Occipital lobe (tissue), 1 donor: ENCODE measurements at regions not wholly inside any gene's neighbourhood (a gene's known extent, or its start where the extent isn't known, plus 50 kb on each side); places are given as distances from the start of the nearest gene placed in this dataset.

Source experiments
- DNase-seq: peaks from one replicate; lab custom pipeline; 2025; lab: John Stamatoyannopoulos, UW

DNA sequence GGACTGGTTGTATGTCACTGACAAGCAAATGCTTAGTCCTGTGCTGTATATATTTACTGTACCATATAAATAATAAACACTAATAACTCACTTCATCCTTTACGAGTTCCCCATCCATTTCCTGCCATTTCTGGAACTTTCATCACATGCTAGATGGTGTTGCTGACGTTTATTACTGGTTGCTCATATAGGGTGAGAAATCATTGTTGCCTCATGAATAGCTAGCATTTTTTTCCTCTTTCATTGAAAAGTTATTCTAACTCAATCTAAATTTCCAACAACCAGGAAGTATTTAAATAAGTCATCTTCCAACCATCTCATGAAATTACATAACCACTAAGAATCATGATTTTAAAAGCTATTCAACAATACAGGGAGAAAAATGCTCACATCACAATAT, 88.6 kb upstream of the RCN1 start:
- no peak for DNase-seq

GRCh38 chr11:31997955-31998354, 92.9 kb upstream of the RCN1 start:
- DNase-seq = no peak

DNA sequence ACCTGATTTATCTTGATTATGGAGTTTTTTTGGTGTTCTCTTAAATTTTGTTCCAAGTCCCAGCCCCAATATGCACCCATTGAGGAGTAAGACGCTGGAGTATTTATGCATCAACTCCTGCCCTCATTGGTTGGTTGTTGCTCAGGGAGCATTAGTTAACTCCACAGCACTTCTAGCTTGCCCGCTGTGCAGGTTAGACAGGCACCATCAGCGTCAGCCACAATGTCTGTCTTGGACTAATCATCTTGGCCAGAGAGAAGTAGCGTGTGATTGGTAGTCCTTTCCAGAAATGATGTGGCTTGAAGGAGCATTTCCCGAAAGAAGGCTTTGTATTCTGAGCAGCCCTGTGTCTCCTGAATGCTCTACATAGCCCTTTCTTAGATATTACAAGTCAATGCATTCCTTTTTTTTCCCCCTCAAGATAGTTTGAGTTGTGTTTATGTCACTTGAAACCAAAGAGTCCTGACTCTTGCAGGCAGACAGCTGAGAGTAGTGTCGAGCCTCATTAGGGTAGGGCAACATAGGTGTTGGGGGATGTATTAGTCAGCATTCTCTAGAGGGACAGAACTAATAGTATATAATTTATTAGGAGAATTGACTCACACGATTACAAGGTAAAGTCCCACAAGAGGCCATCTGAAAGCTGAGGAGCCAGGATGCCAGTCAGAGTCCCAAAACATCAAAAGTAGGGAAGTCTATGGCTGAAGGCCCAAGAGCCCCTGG, 94.6 kb upstream of the RCN1 start:
- DNase-seq = no peak

- no peak for DNase-seq
Observed at GRCh38 chr11:31995525-31996094, 95.3 kb upstream of the RCN1 start.

DNA sequence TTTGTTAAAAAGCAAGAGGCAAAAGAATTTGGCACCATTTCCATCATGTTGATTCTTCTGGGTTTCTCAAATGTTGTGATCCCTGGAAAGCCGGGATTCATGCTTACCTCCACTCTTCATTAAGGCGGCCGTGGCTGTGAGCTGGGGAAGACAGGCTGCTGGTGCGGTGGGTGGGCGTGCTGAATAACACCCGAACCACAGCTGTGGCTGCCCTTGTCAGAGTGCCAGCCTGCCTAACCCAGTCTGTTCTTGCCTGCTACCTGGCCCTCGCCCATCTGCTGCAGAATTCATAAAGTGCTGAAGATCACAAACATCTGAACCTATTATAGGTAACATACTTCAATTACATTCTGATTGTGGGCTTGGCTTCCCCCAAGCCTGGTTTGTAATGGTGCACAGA, 95.8 kb upstream of the RCN1 start:
- DNase-seq = no peak

GRCh38 chr11:31987118-31988005, 103.5 kb upstream of the RCN1 start:
- DNase-seq = no peak

DNA sequence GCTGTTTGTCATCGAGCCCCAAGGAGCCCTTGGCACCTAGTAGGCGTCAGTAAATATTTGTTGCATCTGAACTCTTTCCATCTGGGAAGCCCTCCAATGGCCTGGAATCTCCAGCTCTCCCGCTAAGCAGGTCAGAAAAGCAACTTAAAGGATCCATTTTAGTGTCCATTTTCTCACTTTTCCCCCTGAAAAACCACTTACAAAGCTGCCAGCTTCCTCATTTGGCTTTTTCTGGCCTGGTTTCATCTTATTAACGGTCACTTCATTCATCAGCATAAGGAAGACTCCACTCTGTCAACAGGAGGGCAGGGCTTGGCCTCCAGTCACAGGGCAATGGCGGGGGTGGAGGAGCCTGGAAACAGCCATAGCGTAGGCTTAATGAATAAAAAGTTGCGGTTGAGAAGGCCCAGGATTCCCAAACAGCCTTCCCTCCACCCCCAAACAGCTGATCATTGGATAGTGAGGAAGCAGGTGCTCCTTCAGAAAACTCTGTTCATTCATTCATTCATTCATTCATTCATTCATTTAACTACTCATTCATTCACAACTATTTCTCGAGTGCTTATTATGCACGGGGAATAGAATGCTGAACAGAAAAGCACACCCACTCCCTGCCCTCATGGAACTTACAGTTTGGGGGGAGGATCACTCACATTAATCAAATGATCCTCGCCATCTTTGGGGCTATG, 104.5 kb upstream of the RCN1 start:
- DNase-seq = no peak

GRCh38 chr11:31981457-31981856, 109.4 kb upstream of the RCN1 start:
- no peak for DNase-seq

DNA sequence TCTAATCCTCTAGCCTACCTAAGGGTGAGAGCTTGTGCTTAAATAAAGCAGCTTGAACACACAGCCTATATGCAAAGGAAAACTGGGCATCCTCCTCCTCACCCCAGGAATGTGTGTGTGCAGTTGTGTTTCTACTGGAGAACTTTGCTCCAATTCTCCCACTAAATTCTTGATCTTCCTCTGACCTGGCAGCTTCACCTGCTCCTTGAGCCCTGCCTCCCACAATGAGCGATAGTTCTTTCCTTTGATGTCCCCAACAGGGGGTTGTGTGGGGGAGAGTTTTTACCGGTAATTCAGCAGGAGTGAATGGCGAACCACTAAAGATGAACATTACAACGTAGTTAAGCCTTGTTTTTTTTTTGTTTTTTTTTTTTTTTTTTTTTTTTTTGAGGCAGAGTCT, 113.5 kb upstream of the RCN1 start:
- DNase-seq = no peak

GRCh38 chr11:31974366-31975136, 116.3 kb upstream of the RCN1 start:
- DNase-seq = no peak

- no peak for DNase-seq
Observed at GRCh38 chr11:31973172-31973571, 117.7 kb upstream of the RCN1 start.

GRCh38 chr11:31972623-31973022, 118.3 kb upstream of the RCN1 start:
- no peak for DNase-seq

DNA sequence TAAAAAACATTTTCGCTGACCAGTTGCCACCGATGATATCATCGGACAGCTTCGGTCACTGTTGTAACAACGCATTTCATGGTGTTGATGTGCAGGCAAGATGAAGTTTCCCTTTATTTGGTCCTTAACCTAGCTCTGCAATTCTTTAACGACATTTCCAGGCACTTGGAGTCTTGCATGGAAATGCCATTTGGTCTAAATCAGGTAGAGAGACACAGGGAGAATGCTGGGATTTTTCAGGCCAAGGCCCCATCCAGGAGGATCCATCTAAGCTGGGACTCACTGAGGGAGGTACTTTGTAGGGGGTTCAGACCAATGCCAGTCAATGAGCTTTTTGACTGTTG, 121.5 kb upstream of the RCN1 start:
- DNase-seq = no peak

GRCh38 chr11:31968461-31969358, 122.2 kb upstream of the RCN1 start:
- DNase-seq = no peak

- DNase-seq = no peak
Observed at GRCh38 chr11:31967404-31968130, 123.3 kb upstream of the RCN1 start.

DNA sequence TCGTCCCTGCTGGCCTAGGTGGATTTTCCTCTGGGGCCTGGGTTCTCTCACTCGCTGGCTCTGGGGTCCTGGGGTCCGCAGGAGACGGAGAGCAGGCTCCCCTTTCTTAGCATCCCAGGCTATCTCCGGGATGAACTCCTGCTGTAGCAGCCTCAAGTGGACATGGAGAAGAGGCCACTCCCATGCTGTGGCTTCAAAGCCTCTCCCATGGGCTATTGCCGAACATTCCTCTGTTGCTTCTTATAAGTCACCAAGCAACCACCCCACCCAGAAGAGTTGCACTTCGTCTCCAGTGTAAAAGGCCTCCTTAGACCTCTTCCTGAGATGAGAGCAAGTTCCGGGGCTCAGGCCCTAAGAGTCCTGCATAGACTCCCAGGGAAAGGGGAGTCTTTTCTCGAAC, 124.0 kb upstream of the RCN1 start:
- DNase-seq = no peak

- no peak for DNase-seq
Observed at GRCh38 chr11:31964181-31964580, 126.7 kb upstream of the RCN1 start.

DNA sequence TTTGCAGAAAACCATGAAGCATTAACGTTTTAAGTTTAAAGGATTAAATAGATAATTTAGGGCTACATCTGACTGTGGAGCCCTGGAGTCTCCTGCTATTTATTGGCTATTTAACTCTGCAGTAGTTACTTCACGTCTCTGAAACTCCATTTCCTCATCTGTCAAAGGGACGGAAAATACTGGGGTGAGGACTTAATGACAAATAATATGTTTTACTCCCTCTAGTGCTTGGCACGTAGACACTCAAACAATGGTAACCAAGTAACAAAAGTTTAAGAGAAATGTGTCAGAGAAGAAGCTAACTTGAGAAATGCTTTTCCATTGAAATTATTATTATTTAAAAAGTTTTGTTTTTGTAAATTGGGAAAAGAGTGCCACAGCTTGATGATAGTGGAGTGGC, 130.7 kb upstream of the RCN1 start:
- no peak for DNase-seq

DNA sequence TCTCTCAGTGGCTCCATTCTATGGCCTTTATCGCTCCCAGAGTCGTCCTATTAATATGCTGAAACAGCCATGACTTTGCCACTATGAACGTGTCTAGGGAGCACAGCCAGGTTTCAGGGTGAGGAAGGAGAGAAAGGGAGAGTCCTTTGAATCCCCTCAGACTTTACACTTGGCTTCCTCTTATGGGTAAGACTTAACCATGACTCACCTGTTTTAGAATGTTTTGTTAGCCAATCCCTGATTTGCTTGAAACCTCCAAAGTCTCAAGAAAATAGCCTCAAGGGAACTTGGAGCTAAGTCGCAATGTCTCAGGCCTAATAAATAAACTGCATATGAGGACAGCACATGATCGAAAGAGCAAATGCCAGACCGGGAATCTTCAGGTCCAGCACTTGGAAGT, 131.2 kb upstream of the RCN1 start:
- DNase-seq = no peak
